GM23248 (cell line): ENCODE measurements at regions not wholly inside any gene's neighbourhood (a gene's known extent, or its start where the extent isn't known, plus 50 kb on each side); places are given as distances from the start of the nearest gene placed in this dataset.

ENCODE experiments used
- EZH2 ChIP-seq: fragments of 200-600 bp; sonication (generic); IDR thresholded peaks from 2 replicates; pipeline ENCODE4 v1.6.1; 2018; ENCODE audit warnings: antibody characterized with exemption, mild to moderate bottlenecking; ENCODE audit not compliant: insufficient read depth, poor library complexity, severe bottlenecking
- EZH2phosphoT487 ChIP-seq: fragments of 200-600 bp; sonication (generic); IDR thresholded peaks from 2 replicates; pipeline ENCODE4 v1.6.1; 2018; ENCODE audit warnings: antibody characterized with exemption, moderate library complexity, mild to moderate bottlenecking, low read depth; ENCODE audit not compliant: insufficient read depth

DNA sequence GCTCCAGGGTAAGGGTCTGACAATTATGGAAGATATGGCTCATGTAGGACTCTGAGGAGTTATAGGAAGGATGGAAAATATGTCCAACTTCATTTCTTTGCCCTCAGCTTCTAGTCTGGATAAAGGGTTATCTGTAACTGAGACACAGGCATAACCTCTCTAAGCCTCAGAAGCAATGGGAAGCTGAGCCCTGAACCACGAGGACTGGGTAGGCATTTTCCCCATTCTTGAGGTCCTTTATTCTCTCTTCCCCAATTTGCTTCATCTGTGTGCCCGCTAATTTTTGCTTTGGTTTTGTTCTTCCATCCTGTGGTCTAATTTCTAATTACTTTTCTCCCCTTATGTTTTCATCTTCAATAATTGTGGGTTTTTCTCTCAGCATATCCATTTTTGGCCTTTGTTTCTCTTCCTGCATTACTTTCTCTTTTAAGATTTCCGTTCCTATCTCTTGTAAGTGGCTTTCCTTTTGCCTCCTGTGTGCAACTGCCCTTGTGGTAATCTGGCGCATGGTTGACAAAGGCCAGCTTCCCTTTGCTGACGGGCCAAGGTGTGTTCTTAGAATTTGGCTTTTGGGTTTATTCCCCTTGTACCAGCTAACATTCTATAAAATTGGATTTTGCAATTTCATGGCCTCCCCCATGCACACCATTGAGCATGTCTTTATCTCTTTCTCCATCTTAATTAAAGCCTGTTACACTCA lies 343.8 kb downstream of the TXNL1 start:
- no peak for TF ChIP-seq EZH2
- TF ChIP-seq EZH2phosphoT487, result no peak
